H1 (cell line): ENCODE measurements at regions not wholly inside any gene's neighbourhood (a gene's known extent, or its start where the extent isn't known, plus 50 kb on each side); places are given as distances from the start of the nearest gene placed in this dataset.

Experiments used
- CTCF ChIA-PET: fragments of 300-600 bp; sonication (Branson Sonifier 250); formaldehyde crosslinking; loops from one replicate; lab custom pipeline; 2021; ENCODE audit not compliant: partially characterized antibody; lab: Charles Lee
- POLR2A ChIA-PET: fragments of 300-600 bp; sonication (Branson Sonifier 250); formaldehyde crosslinking; loops from one replicate; lab custom pipeline; 2021; ENCODE audit warnings: inconsistent platforms; ENCODE audit not compliant: partially characterized antibody; lab: Charles Lee
- DNase-seq, 2 experiments: peaks; one replicate each; pipeline versions ENCODE4 v3.0.0 to v3.0.0-alpha.2; 2010 to 2022; ENCODE audit warnings: low spot score in 2 of 2, low read depth in 1 of 2, mixed read lengths in 1 of 2
- FAIRE-seq: peaks from 2 replicates; lab custom pipeline; 2011; peaks lifted over from hg19 to GRCh38; lab: Jason Lieb, UNC
- H2AFZ ChIP-seq: 2 replicates; pipeline ENCODE4 v1.8.1; 2012; ENCODE audit warnings: low read length, inconsistent platforms
- H2AK5ac ChIP-seq: 2 replicates; pipeline ENCODE4 v1.6.1; 2013; ENCODE audit warnings: low read depth, low read length
- H2BK120ac ChIP-seq: replicated peaks from 2 replicates; pipeline ENCODE3; 2013; ENCODE audit warnings: low read depth, low read length, inconsistent platforms
- H2BK12ac ChIP-seq: 2 replicates; pipeline ENCODE4 v1.6.1; 2013; ENCODE audit warnings: low read depth, low read length
- H2BK15ac ChIP-seq: 2 replicates; pipeline ENCODE4 v1.6.1; 2013; ENCODE audit warnings: low read length
- H2BK20ac ChIP-seq: 2 replicates; pipeline ENCODE4 v1.6.1; 2013; ENCODE audit warnings: low read length
- H2BK5ac ChIP-seq: 2 replicates; pipeline ENCODE4 v1.6.1; 2013; ENCODE audit warnings: low read depth, low read length
- H3K14ac ChIP-seq: 2 replicates; pipeline ENCODE4 v1.6.1; 2013; ENCODE audit warnings: inconsistent platforms; ENCODE audit not compliant: insufficient read length
- H3K18ac ChIP-seq: 2 replicates; pipeline ENCODE4 v1.6.1; 2013; ENCODE audit warnings: low read length; ENCODE audit errors: extremely low read depth
- H3K23ac ChIP-seq: 2 replicates; pipeline ENCODE4 v1.6.1; 2013; ENCODE audit warnings: inconsistent platforms; ENCODE audit not compliant: insufficient read length
- H3K23me2 ChIP-seq: 2 replicates; pipeline ENCODE4 v1.6.1; 2013; ENCODE audit warnings: low read depth, low read length
- H3K27ac ChIP-seq: 2 replicates; pipeline ENCODE4 v1.6.1; 2011; ENCODE audit warnings: low read depth, low read length, inconsistent platforms
- H3K27me3 ChIP-seq, 4 experiments: replicated peaks in 1 of 4; 1 replicate in 1 of 4; 2 replicates in 3 of 4; pipeline versions ENCODE4 v1.6.1 to v1.8.1; 2011 to 2013; ENCODE audit warnings: low read length in 3 of 4, mild to moderate bottlenecking in 3 of 4, inconsistent platforms in 2 of 4, mixed read lengths in 2 of 4, moderate library complexity in 1 of 4; ENCODE audit not compliant: control insufficient read depth in 3 of 4, insufficient read depth in 3 of 4; ENCODE audit errors: extremely low read depth in 1 of 4
- H3K36me3 ChIP-seq, 4 experiments: 2 replicates each; pipeline versions ENCODE4 v1.6.1 to v1.8.1; 2011 to 2013; ENCODE audit warnings: mild to moderate bottlenecking in 4 of 4, low read length in 3 of 4, moderate library complexity in 2 of 4, control low read depth in 1 of 4, inconsistent platforms in 1 of 4; ENCODE audit not compliant: insufficient read depth in 4 of 4, control insufficient read depth in 2 of 4
- H3K4ac ChIP-seq: replicated peaks from 2 replicates; pipeline ENCODE3; 2013; ENCODE audit warnings: low read length, low read depth, mixed read lengths, inconsistent platforms; ENCODE audit not compliant: insufficient read length
- H3K4me1 ChIP-seq, 4 experiments: replicated peaks in 1 of 4; 1 replicate in 1 of 4; 2 replicates in 3 of 4; pipeline versions ENCODE4 v1.6.1 to v1.8.1; 2011 to 2013; ENCODE audit warnings: low read length in 3 of 4, inconsistent platforms in 2 of 4, mixed read lengths in 1 of 4; ENCODE audit not compliant: insufficient read depth in 4 of 4, control insufficient read depth in 3 of 4
- H3K4me2 ChIP-seq, 2 experiments: 2 replicates each; pipeline versions ENCODE4 v1.6.1 to v1.8.1; 2011 to 2013; ENCODE audit warnings: low read depth in 2 of 2, low read length in 2 of 2, control low read depth in 1 of 2, inconsistent platforms in 1 of 2, mild to moderate bottlenecking in 1 of 2; ENCODE audit not compliant: insufficient read depth in 1 of 2
- H3K4me3 ChIP-seq, 4 experiments: fragments of 200-600, 300-600 bp in 1 of 4; sonication (generic), shearing (Covaris generic), sonication (Bioruptor Twin) in 1 of 4; 2 replicates each; pipeline versions ENCODE4 v1.5.1 to v1.8.1; 2011 to 2016; ENCODE audit warnings: low read length in 4 of 4, low read depth in 3 of 4, control low read depth in 2 of 4, inconsistent platforms in 2 of 4, mild to moderate bottlenecking in 2 of 4, mixed read lengths in 1 of 4, moderate library complexity in 1 of 4; ENCODE audit not compliant: insufficient read depth in 2 of 4; ENCODE audit errors: extremely low read depth in 1 of 4
- H3K56ac ChIP-seq: replicated peaks from 2 replicates; pipeline ENCODE3; 2013; ENCODE audit warnings: low read depth, mild to moderate bottlenecking, mixed read lengths, low read length, inconsistent platforms; ENCODE audit not compliant: insufficient read length
- H3K79me1 ChIP-seq: 2 replicates; pipeline ENCODE4 v1.6.1; 2013; ENCODE audit warnings: low read depth, low read length, control low read depth
- H3K79me2 ChIP-seq, 2 experiments: 2 replicates each; pipeline versions ENCODE4 v1.6.1 to v1.8.1; 2012 to 2013; ENCODE audit warnings: low read length in 2 of 2, mild to moderate bottlenecking in 2 of 2, inconsistent platforms in 1 of 2; ENCODE audit not compliant: insufficient read depth in 2 of 2, control insufficient read depth in 1 of 2
- H3K9ac ChIP-seq, 4 experiments: replicated peaks in 1 of 4; 1 replicate in 1 of 4; 2 replicates in 3 of 4; pipeline versions ENCODE4 v1.6.1 to v1.8.1; 2011 to 2013; ENCODE audit warnings: low read depth in 3 of 4, low read length in 3 of 4, control low read depth in 2 of 4, mild to moderate bottlenecking in 2 of 4, moderate library complexity in 2 of 4, inconsistent platforms in 1 of 4; ENCODE audit errors: extremely low read depth in 1 of 4
- H3K9me3 ChIP-seq, 2 experiments: 2 replicates each; pipeline versions ENCODE4 v1.6.1 to v1.8.1; 2012 to 2013; ENCODE audit warnings: mild to moderate bottlenecking in 2 of 2, moderate library complexity in 2 of 2, control low read depth in 1 of 2, inconsistent platforms in 1 of 2, low read depth in 1 of 2, low read length in 1 of 2, mixed read lengths in 1 of 2; ENCODE audit not compliant: insufficient read depth in 2 of 2
- H4K20me1 ChIP-seq, 2 experiments: replicated peaks in 1 of 2; 2 replicates each; pipeline versions ENCODE3 to v1.8.1; 2011 to 2013; ENCODE audit warnings: inconsistent platforms in 2 of 2, low read length in 2 of 2, mild to moderate bottlenecking in 1 of 2; ENCODE audit not compliant: insufficient read depth in 2 of 2, control insufficient read depth in 1 of 2
- H4K5ac ChIP-seq: 2 replicates; pipeline ENCODE4 v1.6.1; 2013; ENCODE audit warnings: low read length, low read depth, mixed read lengths, inconsistent platforms; ENCODE audit not compliant: insufficient read length
- H4K8ac ChIP-seq: 2 replicates; pipeline ENCODE4 v1.8.0; 2013; ENCODE audit warnings: mild to moderate bottlenecking, moderate library complexity, low read length, inconsistent platforms; ENCODE audit not compliant: insufficient read depth; ENCODE audit errors: extremely low read depth
- H4K91ac ChIP-seq: replicated peaks from 2 replicates; pipeline ENCODE3; 2013; ENCODE audit warnings: low read length, mixed read lengths, inconsistent platforms; ENCODE audit not compliant: insufficient read length
- MAFK ChIP-seq: IDR thresholded peaks from 2 replicates; pipeline ENCODE4 v1.6.1; 2012; ENCODE audit warnings: low read depth, mild to moderate bottlenecking, improper control_type of control experiment, low read length
- TCF12 ChIP-seq: IDR thresholded peaks from 2 replicates; pipeline ENCODE4 v1.6.1; 2011; ENCODE audit warnings: low read depth, mild to moderate bottlenecking, low read length
- YY1 ChIP-seq: IDR thresholded peaks from 2 replicates; pipeline ENCODE4 v1.6.1; 2011; ENCODE audit warnings: low read depth, mild to moderate bottlenecking, low read length
- WGBS, 2 experiments: shearing (Covaris generic) in 1 of 2; methylation state at CpG; one replicate each; pipeline versions ENCODE4 v1.1.6 to v1.1.7; 2013 to 2015; ENCODE audit warnings: low lambda C conversion rate in 2 of 2, mixed read lengths in 2 of 2, inconsistent platforms in 1 of 2, low coverage in 1 of 2, missing lambda C conversion rate in 1 of 2; ENCODE audit not compliant: insufficient replicate concordance in 2 of 2, insufficient coverage in 1 of 2, insufficient read length in 1 of 2; ENCODE audit errors: extremely low coverage in 1 of 2, missing lambda C conversion rate in 1 of 2; 5-methylcytosine and 5-hydroxymethylcytosine counted together

DNA sequence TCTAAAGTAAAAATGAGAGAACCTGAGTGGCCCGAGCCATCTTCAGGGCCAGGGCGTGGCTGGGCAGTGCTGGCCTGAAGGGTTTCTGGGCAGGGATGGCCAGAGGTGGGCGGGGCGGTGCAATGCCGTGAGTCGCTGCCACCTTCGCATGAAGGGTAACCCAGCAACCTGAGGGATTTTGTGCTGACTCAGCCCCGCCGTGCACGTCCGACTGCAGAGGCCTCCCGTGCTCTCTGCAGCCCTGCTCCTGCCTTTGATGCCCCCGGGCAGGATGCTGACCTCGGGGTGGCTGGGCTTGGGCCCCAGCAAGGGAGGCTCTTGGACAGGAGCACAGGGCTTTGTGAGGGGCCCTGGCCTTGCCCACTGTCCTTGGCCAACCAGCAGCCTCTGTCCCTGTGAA, 81.7 kb upstream of the GATA5 start:
- no peak overlapping the region for H3K18ac ChIP-seq
- H2AFZ ChIP-seq: no peak overlapping the region
- H3K4me3 ChIP-seq: no peak overlapping the region
- H3K79me2 ChIP-seq: no peaks in the 10 kb centered on the region
- no peak overlapping the region for H4K5ac ChIP-seq
- H2BK20ac ChIP-seq: no peak overlapping the region
- H3K4me2 ChIP-seq: no peak overlapping the region
- peaks cover 0 to 3% (median 0%) of the 10 kb centered on the region in 4 experiments; a peak in 2 of 7 replicates for H3K27me3 ChIP-seq
- no peak overlapping the region for H3K9ac ChIP-seq
- TF ChIP-seq MAFK: peak; percentile 47; the same call in 1 of the 2 replicates
- TF ChIP-seq YY1: no peak
- no peak for TF ChIP-seq TCF12
- no peak for FAIRE-seq
- no peaks in the 10 kb centered on the region for H3K79me1 ChIP-seq
- H3K9me3 ChIP-seq: no peaks in the 10 kb centered on the region
- H3K36me3 ChIP-seq: no peaks in the 10 kb centered on the region
- H4K8ac ChIP-seq: no peak overlapping the region
- ChIA-PET CTCF (interaction anchor here (0.6 to 3.0 kb wide), 7 partner anchors 8 to 81 kb away, joined by 3 to 12 read pairs (median 5); no protein-coding TSS in a partner anchor), POLR2A (no interaction called here)
- no peak overlapping the region for H2BK12ac ChIP-seq
- H2BK15ac ChIP-seq: no peak overlapping the region
- no peak overlapping the region for H3K56ac ChIP-seq
- H3K27ac ChIP-seq: no peak overlapping the region
- H3K23me2 ChIP-seq: no peaks in the 10 kb centered on the region
- no peak for DNase-seq
- H4K20me1 ChIP-seq: no peaks in the 10 kb centered on the region
- no peak overlapping the region for H3K14ac ChIP-seq
- H2AK5ac ChIP-seq: no peak overlapping the region
- no peaks in the 10 kb centered on the region; a peak in 1 of 7 replicates for H3K4me1 ChIP-seq
- H2BK5ac ChIP-seq: no peak overlapping the region
- 84% methylated on average over 14 of the region's 14 CpGs; no CpG with 5 or more reads in 1 of the 2 experiments for WGBS, 2 experiments
- no peak overlapping the region for H4K91ac ChIP-seq
- H3K4ac ChIP-seq: no peak overlapping the region
- H3K23ac ChIP-seq: no peak overlapping the region
- H2BK120ac ChIP-seq: no peak overlapping the region
